A549 (cell line): ENCODE measurements at regions not wholly inside any gene's neighbourhood (a gene's known extent, or its start where the extent isn't known, plus 50 kb on each side); places are given as distances from the start of the nearest gene placed in this dataset.

Experiments used
- ATAC-seq, 2 experiments: fragments of 200-7000 bp in 1 of 2; fragments of >200 bp in 1 of 2; cut with Nextera tagmentation in 1 of 2; cut with Tn5 transposase in 1 of 2; 3 replicates each; pipeline versions ENCODE4 v1.8.0 to v1.9.1; 2018 to 2020; ENCODE audit warnings: mild to moderate bottlenecking in 1 of 2, moderate library complexity in 1 of 2
- CTCF ChIA-PET: fragments of 300-600 bp; sonication (Branson Sonifier 250); formaldehyde crosslinking; extraction: SDS; loops from one replicate; lab custom pipeline; 2021; ENCODE audit warnings: antibody characterized with exemption, inconsistent platforms; lab: Yijun Ruan, JAX
- POLR2A ChIA-PET: fragments of 350-600 bp; formaldehyde crosslinking; extraction: SDS; loops from one replicate; lab custom pipeline; 2021; ENCODE audit warnings: antibody characterized with exemption, inconsistent platforms; lab: Yijun Ruan, JAX
- DNase-seq, 2 experiments: peaks; one replicate each; pipeline versions ENCODE4 v3.0.0 to v3.0.0-alpha.2; 2011 to 2016; ENCODE audit warnings: low read depth in 1 of 2, low spot score in 1 of 2
- FAIRE-seq: peaks from 2 replicates; lab custom pipeline; 2011; peaks lifted over from hg19 to GRCh38; lab: Jason Lieb, UNC
- H3K27ac ChIP-seq, 2 experiments: fragments of >200 bp; sonication (Bioruptor Twin); formaldehyde crosslinking; 3 replicates each; pipeline ENCODE4 v1.5.1; 2016 to 2017
- H3K4me1 ChIP-seq: fragments of >200 bp; sonication (Bioruptor Twin); formaldehyde crosslinking; 3 replicates; pipeline ENCODE4 v1.6.1; 2016
- H3K4me2 ChIP-seq: fragments of >200 bp; sonication (Bioruptor Twin); formaldehyde crosslinking; 3 replicates; pipeline ENCODE4 v1.6.1; 2016
- H3K4me3 ChIP-seq: fragments of >200 bp; sonication (Bioruptor Twin); formaldehyde crosslinking; 3 replicates; pipeline ENCODE4 v1.5.1; 2016
- H3K9me3 ChIP-seq: fragments of >200 bp; sonication (Bioruptor Twin); formaldehyde crosslinking; 3 replicates; pipeline ENCODE4 v1.6.1; 2016
- ATOH8 ChIP-seq: fragments of 250-450 bp; sonication (Bioruptor Pico); IDR thresholded peaks from 2 replicates; pipeline ENCODE4 v1.5.0; 2020; ENCODE audit warnings: low read depth, mild to moderate bottlenecking, moderate library complexity
- CBX2 ChIP-seq: fragments of 200-600 bp; sonication (generic); IDR thresholded peaks from 2 replicates; pipeline ENCODE4 v1.6.1; 2016; ENCODE audit warnings: low read depth, mild to moderate bottlenecking, borderline replicate concordance
- CHD2 ChIP-seq: fragments of 150-350 bp; IDR thresholded peaks from 2 replicates; pipeline ENCODE4 v1.6.1; 2014; ENCODE audit warnings: low read length; ENCODE audit not compliant: partially characterized antibody
- CHD4 ChIP-seq: fragments of 200-600 bp; sonication (generic); IDR thresholded peaks from 2 replicates; pipeline ENCODE4 v1.6.1; 2016; ENCODE audit warnings: antibody characterized with exemption, mild to moderate bottlenecking, borderline replicate concordance
- EP300 ChIP-seq, 2 experiments: fragments of >200 bp; sonication (Bioruptor Twin); formaldehyde crosslinking; IDR thresholded peaks; 2 replicates in 1 of 2; 3 replicates in 1 of 2; pipeline ENCODE4 v1.6.1; 2016 to 2017
- HMGXB4 ChIP-seq: fragments of 250-450 bp; sonication (Bioruptor Pico); IDR thresholded peaks from 2 replicates; pipeline ENCODE4 v1.5.0; 2021; ENCODE audit warnings: mild to moderate bottlenecking, moderate library complexity, borderline replicate concordance
- KDM1A ChIP-seq: fragments of 200-600 bp; sonication (generic); IDR thresholded peaks from 2 replicates; pipeline ENCODE4 v1.6.1; 2016; ENCODE audit warnings: low read depth, mild to moderate bottlenecking
- MAFK ChIP-seq: fragments of 450-650 bp; IDR thresholded peaks from 2 replicates; pipeline ENCODE4 v1.6.1; 2014; ENCODE audit not compliant: partially characterized antibody
- PBX3 ChIP-seq: IDR thresholded peaks from 2 replicates; pipeline ENCODE4 v1.6.1; 2012
- RAD21 ChIP-seq, 2 experiments: fragments of >200 bp in 1 of 2; sonication (Bioruptor Twin) in 1 of 2; formaldehyde crosslinking in 1 of 2; IDR thresholded peaks in 1 of 2; conservative IDR thresholded peaks in 1 of 2; 2 replicates in 1 of 2; 3 replicates in 1 of 2; pipeline ENCODE4 v1.6.1; 2012 to 2018; ENCODE audit warnings: inconsistent platforms in 1 of 2
- RCOR1 ChIP-seq: fragments of 150-350 bp; IDR thresholded peaks from 2 replicates; pipeline ENCODE4 v1.6.1; 2014; ENCODE audit warnings: antibody characterized with exemption, low read length, low read depth
- RFX5 ChIP-seq: fragments of 450-650 bp; IDR thresholded peaks from 2 replicates; pipeline ENCODE4 v1.7.1; 2014; ENCODE audit warnings: antibody characterized with exemption, mild to moderate bottlenecking, moderate library complexity
- RNF2 ChIP-seq: fragments of 200-600 bp; sonication (generic); IDR thresholded peaks from 2 replicates; pipeline ENCODE4 v1.6.1; 2016; ENCODE audit warnings: low read depth, mild to moderate bottlenecking, antibody characterized with exemption, moderate library complexity, borderline replicate concordance
- SREBF2 ChIP-seq: fragments of 450-650 bp; IDR thresholded peaks from 2 replicates; pipeline ENCODE4 v1.6.1; 2014; ENCODE audit warnings: mild to moderate bottlenecking, moderate library complexity
- TP53 ChIP-seq: fragments of 250-450 bp; sonication (Bioruptor Pico); IDR thresholded peaks from 2 replicates; pipeline ENCODE4 v1.5.0; 2021; ENCODE audit warnings: mild to moderate bottlenecking, moderate library complexity
- USF2 ChIP-seq: fragments of 450-650 bp; IDR thresholded peaks from 2 replicates; pipeline ENCODE4 v1.6.1; 2014; ENCODE audit warnings: antibody characterized with exemption
- ZFP36 ChIP-seq: fragments of 450-650 bp; IDR thresholded peaks from 2 replicates; pipeline ENCODE4 v1.6.1; 2014; ENCODE audit warnings: borderline replicate concordance; ENCODE audit not compliant: partially characterized antibody
- WGBS: methylation state at CpG from one replicate; pipeline ENCODE4 v1.1.6; 2017; ENCODE audit errors: missing lambda C conversion rate; 5-methylcytosine and 5-hydroxymethylcytosine counted together
- TF ChIP-seq, protein P1 (sequence below): fragments of >200 bp; sonication (Bioruptor Twin); formaldehyde crosslinking; IDR thresholded peaks from 2 replicates; pipeline ENCODE4 v1.6.1; 2016
- TF ChIP-seq, protein P2 (sequence below): IDR thresholded peaks from 2 replicates; pipeline ENCODE4 v1.6.1; 2012
- TF ChIP-seq, protein P3 (sequence below): fragments of >200 bp; sonication (Bioruptor Twin); formaldehyde crosslinking; IDR thresholded peaks from 3 replicates; pipeline ENCODE4 v1.6.1; 2016
- TF ChIP-seq, protein P4 (sequence below): IDR thresholded peaks from 2 replicates; pipeline ENCODE4 v1.6.1; 2012; ENCODE audit warnings: low read depth, borderline replicate concordance

DNA sequence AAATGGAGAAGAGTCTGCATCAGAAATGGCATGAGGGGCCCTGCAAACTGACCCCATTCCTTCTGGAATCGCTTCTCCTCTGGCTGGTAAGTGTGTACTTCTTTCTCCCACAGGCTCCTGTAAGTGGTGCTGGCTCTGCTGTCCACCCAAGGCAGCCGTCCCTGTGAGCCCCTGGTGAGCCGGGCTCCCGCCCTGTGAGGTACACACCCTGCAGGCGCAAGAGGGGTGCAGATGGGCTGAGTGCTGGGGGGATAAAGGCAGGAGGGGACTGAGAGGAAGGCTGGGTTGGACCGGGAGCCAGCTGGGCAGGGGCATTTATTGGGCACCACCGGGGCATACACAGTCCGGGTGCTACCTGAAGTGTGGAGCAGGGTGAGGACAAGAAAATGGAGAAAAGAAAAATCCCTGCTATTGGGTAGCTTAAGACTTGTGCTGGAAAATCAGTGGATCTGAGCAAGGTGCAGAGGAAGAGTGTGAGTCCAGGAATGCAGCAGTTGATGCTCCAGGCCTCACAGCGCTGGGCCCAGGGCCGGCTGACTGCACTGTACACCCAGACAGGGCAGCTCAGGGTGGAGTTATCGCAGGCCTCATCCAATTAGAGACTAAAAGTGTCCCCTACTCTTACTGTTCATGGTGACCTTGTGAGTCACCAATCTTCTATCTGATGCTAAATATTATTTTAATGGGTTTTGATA is 455.1 kb upstream of the B3GAT1 start:
- ATAC-seq: no peak
- POLR2A ChIA-PET: no interaction called here
- no peak for FAIRE-seq

DNA sequence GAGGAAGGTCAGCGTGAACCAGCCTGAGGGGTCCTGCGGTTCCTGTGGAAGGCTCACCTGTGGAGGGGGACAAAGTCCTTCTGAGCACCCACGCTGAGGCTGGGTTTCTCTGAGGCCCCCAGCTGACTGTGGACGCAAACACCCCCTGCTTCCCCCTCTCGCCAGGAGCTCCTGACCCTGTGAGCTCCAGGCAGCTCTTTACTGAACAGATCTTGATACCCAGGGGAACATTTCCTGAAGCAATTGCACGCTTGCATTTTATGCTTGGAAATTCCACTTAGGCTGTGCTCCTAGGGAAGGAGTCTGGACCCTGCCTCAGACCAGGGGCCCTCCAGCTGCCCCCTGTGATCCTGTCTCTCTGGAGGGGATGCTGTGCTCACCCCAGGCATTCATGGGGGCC is 454.2 kb upstream of the B3GAT1 start:
- Histone ChIP-seq H3K9me3 (no peaks in the 10 kb centered on the region), H3K4me3 (no peak overlapping the region), H3K27ac (no peak overlapping the region), H3K4me1 (no peaks in the 10 kb centered on the region), H3K4me2 (no peak overlapping the region)
- no peak for DNase-seq
- TF ChIP-seq CHD2 (no peak), RAD21 (conservative IDR thresholded peaks at IDR 0.05 in 1 of 2, IDR thresholded peaks at IDR 0.05 in 1 of 2) (no peak), SREBF2 (no peak), PBX3 (no peak), RNF2 (no peak), MAFK (no peak), RCOR1 (no peak), CHD4 (no peak), EP300 (IDR thresholded peaks at IDR 0.05) (no peak), HMGXB4 (CRISPR knock-in tag) (no peak), KDM1A (no peak), CBX2 (no peak)
- TF ChIP-seq, protein P1, sequence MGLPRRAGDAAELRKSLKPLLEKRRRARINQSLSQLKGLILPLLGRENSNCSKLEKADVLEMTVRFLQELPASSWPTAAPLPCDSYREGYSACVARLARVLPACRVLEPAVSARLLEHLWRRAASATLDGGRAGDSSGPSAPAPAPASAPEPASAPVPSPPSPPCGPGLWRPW: no peak
- TF ChIP-seq, protein P2, sequence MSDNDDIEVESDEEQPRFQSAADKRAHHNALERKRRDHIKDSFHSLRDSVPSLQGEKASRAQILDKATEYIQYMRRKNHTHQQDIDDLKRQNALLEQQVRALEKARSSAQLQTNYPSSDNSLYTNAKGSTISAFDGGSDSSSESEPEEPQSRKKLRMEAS: no peak
- TF ChIP-seq, protein P3, sequence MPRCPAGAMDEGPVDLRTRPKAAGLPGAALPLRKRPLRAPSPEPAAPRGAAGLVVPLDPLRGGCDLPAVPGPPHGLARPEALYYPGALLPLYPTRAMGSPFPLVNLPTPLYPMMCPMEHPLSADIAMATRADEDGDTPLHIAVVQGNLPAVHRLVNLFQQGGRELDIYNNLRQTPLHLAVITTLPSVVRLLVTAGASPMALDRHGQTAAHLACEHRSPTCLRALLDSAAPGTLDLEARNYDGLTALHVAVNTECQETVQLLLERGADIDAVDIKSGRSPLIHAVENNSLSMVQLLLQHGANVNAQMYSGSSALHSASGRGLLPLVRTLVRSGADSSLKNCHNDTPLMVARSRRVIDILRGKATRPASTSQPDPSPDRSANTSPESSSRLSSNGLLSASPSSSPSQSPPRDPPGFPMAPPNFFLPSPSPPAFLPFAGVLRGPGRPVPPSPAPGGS: no peak
- FAIRE-seq: no peak
- WGBS: 68% methylated on average over 2 of the region's 6 CpGs
- ChIA-PET CTCF (interaction anchor here (0.7 kb wide), 1 partner anchor 569 kb away, joined by 3 read pairs; no protein-coding TSS in a partner anchor), POLR2A (no interaction called here)
- ATAC-seq: no peak

More for the DNA sequence above, 455.1 kb upstream of the B3GAT1 start:
- Histone ChIP-seq H3K4me3 (no peak overlapping the region), H3K27ac (no peak overlapping the region), H3K9me3 (no peaks in the 10 kb centered on the region), H3K4me2 (no peak overlapping the region), H3K4me1 (no peaks in the 10 kb centered on the region)
- TF ChIP-seq, protein P4, sequence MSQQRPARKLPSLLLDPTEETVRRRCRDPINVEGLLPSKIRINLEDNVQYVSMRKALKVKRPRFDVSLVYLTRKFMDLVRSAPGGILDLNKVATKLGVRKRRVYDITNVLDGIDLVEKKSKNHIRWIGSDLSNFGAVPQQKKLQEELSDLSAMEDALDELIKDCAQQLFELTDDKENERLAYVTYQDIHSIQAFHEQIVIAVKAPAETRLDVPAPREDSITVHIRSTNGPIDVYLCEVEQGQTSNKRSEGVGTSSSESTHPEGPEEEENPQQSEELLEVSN: no peak
- TF ChIP-seq RCOR1 (no peak), TP53 (CRISPR knock-in tag) (no peak), KDM1A (no peak)
- WGBS: 32% methylated on average over 7 of the region's 11 CpGs
- DNase-seq: no peak
- CTCF ChIA-PET: interaction anchor here (1.1 kb wide), 1 partner anchor 14 kb away, joined by 3 read pairs; no protein-coding TSS in a partner anchor

- no peak overlapping the region for H3K4me3 ChIP-seq
- H3K4me2 ChIP-seq: no peak overlapping the region
- WGBS: 43% methylated on average over 6 of the region's 6 CpGs
- DNase-seq (no peak), ATAC-seq (no peak), FAIRE-seq (no peak)
- no peak overlapping the region for H3K27ac ChIP-seq
- no peaks in the 10 kb centered on the region for H3K9me3 ChIP-seq
- CTCF ChIA-PET: no interaction called here
- POLR2A ChIA-PET: no interaction called here
- no peak for TF ChIP-seq ATOH8
- TF ChIP-seq USF2: no peak
- TF ChIP-seq, protein P2: no peak
- no peak for TF ChIP-seq RNF2
- TF ChIP-seq RFX5: no peak
- no peak for TF ChIP-seq EP300 (IDR thresholded peaks at IDR 0.05)
- TF ChIP-seq, protein P1: no peak
- no peak for TF ChIP-seq ZFP36
- no peaks in the 10 kb centered on the region for H3K4me1 ChIP-seq
Measured at GRCh38 chr11:134864968-134865305, 452.9 kb upstream of the B3GAT1 start.
